ENCODE measurements at regions not wholly inside any gene's neighbourhood (a gene's known extent, or its start where the extent isn't known, plus 50 kb on each side); places are given as distances from the start of the nearest gene placed in this dataset.

DNA sequence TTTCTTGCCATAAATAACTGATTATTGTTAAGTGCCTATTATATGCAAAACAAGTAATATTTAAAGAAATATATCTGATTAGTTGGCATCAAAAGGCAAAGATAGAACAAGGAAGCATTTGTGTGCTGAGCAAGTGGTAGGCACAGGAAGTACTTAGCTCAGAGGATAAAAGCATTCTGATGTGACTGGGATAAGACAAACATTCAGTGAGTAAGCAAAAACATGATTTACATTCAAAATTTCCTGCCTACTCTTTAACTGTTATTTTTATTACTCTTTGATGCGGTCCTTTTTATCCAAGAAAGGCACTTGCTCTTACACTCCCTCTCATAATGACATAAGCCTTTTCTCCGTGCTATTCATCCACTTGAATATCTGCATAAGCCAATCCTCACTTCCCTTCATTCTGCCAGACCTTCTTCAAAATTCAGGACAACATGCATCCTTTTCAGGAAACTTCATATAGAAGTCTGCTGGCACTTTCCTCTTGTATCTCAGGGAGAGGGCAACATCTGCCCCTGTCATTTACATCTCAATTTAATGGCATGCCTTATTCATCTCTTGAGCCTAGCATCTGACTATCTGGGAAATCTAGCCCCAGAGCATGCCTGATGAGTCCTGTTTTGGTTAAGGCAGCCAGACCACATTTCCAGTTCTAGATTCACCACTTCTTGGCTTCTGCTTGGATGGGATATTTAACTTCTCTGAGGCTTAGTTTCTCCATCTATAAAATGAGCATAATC is 478.2 kb upstream of the ROBO2 start:
- TF ChIP-seq CTCF (IDR thresholded peaks at IDR 0.05) (no peak), EZH2 (IDR thresholded peaks at IDR 0.05; ENCODE audit: borderline replicate concordance, insufficient read depth, low read depth, low read length, poor library complexity, severe bottlenecking) (no peak)
